HG03108 (cell line): ENCODE measurements at regions not wholly inside any gene's neighbourhood (a gene's known extent, or its start where the extent isn't known, plus 50 kb on each side); places are given as distances from the start of the nearest gene placed in this dataset.

Experiments used
- ATAC-seq: cut with Tn5 transposase; IDR thresholded peaks from one replicate; pipeline ENCODE4 v1.9.1; 2021; ENCODE audit warnings: moderate library complexity; ENCODE audit not compliant: unreplicated experiment

- no peak for ATAC-seq
These were observed 234.9 kb upstream of the ARHGAP20 start for GRCh38 chr11:110947096-110947495.

- ATAC-seq, result no peak
These were observed 227.2 kb upstream of the ARHGAP20 start for GRCh38 chr11:110939471-110939870.

- ATAC-seq, result no peak
These were observed 222.9 kb upstream of the ARHGAP20 start for GRCh38 chr11:110935018-110935640.

- ATAC-seq, result no peak
These were observed 216.9 kb upstream of the ARHGAP20 start for GRCh38 chr11:110929129-110929528.

- no peak for ATAC-seq
These were observed 216.2 kb upstream of the ARHGAP20 start for GRCh38 chr11:110928391-110928790.

- ATAC-seq, result no peak
These were observed 209.7 kb upstream of the ARHGAP20 start for GRCh38 chr11:110921742-110922521.

- ATAC-seq, result no peak
These were observed 207.1 kb upstream of the ARHGAP20 start for GRCh38 chr11:110919241-110919922.

- ATAC-seq, result no peak
These were observed 206.1 kb upstream of the ARHGAP20 start for GRCh38 chr11:110918351-110918750.

- no peak for ATAC-seq
These were observed 200.2 kb upstream of the ARHGAP20 start for GRCh38 chr11:110912437-110912836.

GRCh38 chr11:110910384-110910783 lies 198.1 kb upstream of the ARHGAP20 start:
- ATAC-seq, result no peak

- no peak for ATAC-seq
These were observed 197.1 kb upstream of the ARHGAP20 start for GRCh38 chr11:110909336-110909735.

GRCh38 chr11:110908401-110909105 lies 196.3 kb upstream of the ARHGAP20 start:
- ATAC-seq, result no peak

- ATAC-seq, result no peak
These were observed 195.4 kb upstream of the ARHGAP20 start for GRCh38 chr11:110907629-110908028.

- ATAC-seq, result no peak
These were observed 191.6 kb upstream of the ARHGAP20 start for GRCh38 chr11:110903830-110904229.

- ATAC-seq, result no peak
These were observed 191.1 kb upstream of the ARHGAP20 start for GRCh38 chr11:110903378-110903777.

GRCh38 chr11:110901441-110901840 lies 189.2 kb upstream of the ARHGAP20 start:
- ATAC-seq, result no peak

- no peak for ATAC-seq
These were observed 188.2 kb upstream of the ARHGAP20 start for GRCh38 chr11:110900426-110900825.

GRCh38 chr11:110897035-110897434 lies 184.8 kb upstream of the ARHGAP20 start:
- ATAC-seq, result no peak

GRCh38 chr11:110896358-110896757 lies 184.1 kb upstream of the ARHGAP20 start:
- no peak for ATAC-seq

- ATAC-seq, result no peak
These were observed 182.0 kb upstream of the ARHGAP20 start for GRCh38 chr11:110894224-110894623.

- ATAC-seq, result no peak
These were observed 180.6 kb upstream of the ARHGAP20 start for GRCh38 chr11:110892741-110893285.
